GM23338 (cell line): ENCODE measurements at regions not wholly inside any gene's neighbourhood (a gene's known extent, or its start where the extent isn't known, plus 50 kb on each side); places are given as distances from the start of the nearest gene placed in this dataset.

Source experiments
- ATAC-seq: fragments of 200-7000 bp; cut with Tn5 transposase; 3 replicates; pipeline ENCODE4 v1.9.1; 2020
- DNase-seq: peaks from one replicate; pipeline ENCODE4 v3.0.0-alpha.2; 2015; ENCODE audit warnings: low spot score
- H2AFZ ChIP-seq: fragments of 200-600 bp; sonication (generic); 2 replicates; pipeline ENCODE4 v1.8.0; 2016; ENCODE audit warnings: antibody characterized with exemption, mild to moderate bottlenecking, moderate library complexity
- H3F3A ChIP-seq: fragments of 200-600 bp; sonication (generic); replicated peaks from 2 replicates; pipeline ENCODE4 v1.8.0; 2017; ENCODE audit warnings: antibody characterized with exemption, mixed run types, low read depth
- H3K27ac ChIP-seq: fragments of 200-600 bp; sonication (generic); 2 replicates; pipeline ENCODE4 v1.6.1; 2016; ENCODE audit warnings: low read depth
- H3K27me3 ChIP-seq: fragments of 200-600 bp; sonication (generic); 2 replicates; pipeline ENCODE4 v1.8.0; 2016; ENCODE audit warnings: mild to moderate bottlenecking, mixed run types, moderate library complexity; ENCODE audit not compliant: insufficient read depth
- H3K36me3 ChIP-seq: fragments of 200-600 bp; sonication (generic); 2 replicates; pipeline ENCODE4 v1.8.0; 2016; ENCODE audit warnings: mild to moderate bottlenecking; ENCODE audit not compliant: insufficient read depth
- H3K4me1 ChIP-seq: fragments of 200-600 bp; sonication (generic); 2 replicates; pipeline ENCODE4 v1.8.0; 2016; ENCODE audit warnings: mild to moderate bottlenecking, moderate library complexity; ENCODE audit not compliant: insufficient read depth
- H3K4me2 ChIP-seq: fragments of 200-600 bp; sonication (generic); 2 replicates; pipeline ENCODE4 v1.7.1; 2017; ENCODE audit warnings: mixed run types
- H3K4me3 ChIP-seq: fragments of 200-600 bp; sonication (generic); 2 replicates; pipeline ENCODE4 v1.6.1; 2016; ENCODE audit warnings: mixed run types
- H3K79me2 ChIP-seq: fragments of 200-600 bp; sonication (generic); replicated peaks from 2 replicates; pipeline ENCODE4 v1.8.0; 2017; ENCODE audit warnings: mild to moderate bottlenecking; ENCODE audit not compliant: insufficient read depth
- H3K9me2 ChIP-seq: fragments of 200-600 bp; sonication (generic); 2 replicates; pipeline ENCODE4 v1.8.0; 2017; ENCODE audit not compliant: insufficient read depth
- H4K20me1 ChIP-seq: fragments of 200-600 bp; sonication (generic); replicated peaks from 2 replicates; pipeline ENCODE4 v1.8.0; 2017; ENCODE audit warnings: mild to moderate bottlenecking; ENCODE audit not compliant: insufficient read depth
- H3K27ac Mint-ChIP-seq: 2 replicates; pipeline ENCODE4 v1.8.0; 2020; ENCODE audit warnings: inconsistent platforms, mild to moderate bottlenecking, moderate library complexity, mixed read lengths
- H3K27me3 Mint-ChIP-seq: 3 replicates; pipeline ENCODE4 v1.8.0; 2022; ENCODE audit warnings: low read depth, mild to moderate bottlenecking, moderate library complexity, mixed read lengths, inconsistent platforms; ENCODE audit not compliant: insufficient read depth, poor library complexity
- H3K36me3 Mint-ChIP-seq: 3 replicates; pipeline ENCODE4 v1.8.0; 2021; ENCODE audit warnings: low read depth, mild to moderate bottlenecking, inconsistent platforms, moderate library complexity, mixed read lengths
- H3K4me1 Mint-ChIP-seq: 3 replicates; pipeline ENCODE4 v1.8.0; 2020; ENCODE audit warnings: mild to moderate bottlenecking, inconsistent platforms, mixed read lengths
- H3K4me3 Mint-ChIP-seq: 3 replicates; pipeline ENCODE4 v1.8.0; 2021; ENCODE audit warnings: moderate library complexity, mild to moderate bottlenecking, inconsistent platforms, mixed read lengths
- H3K9me3 Mint-ChIP-seq: 3 replicates; pipeline ENCODE4 v1.8.0; 2020; ENCODE audit warnings: moderate library complexity, mild to moderate bottlenecking, inconsistent platforms, mixed read lengths
- CTCF ChIP-seq, 2 experiments: fragments of 200-600 bp in 1 of 2; sonication (generic) in 1 of 2; conservative IDR thresholded peaks; 2 replicates each; pipeline versions ENCODE4 v1.5.1 to v1.6.1; 2016 to 2017; ENCODE audit warnings: antibody characterized with exemption in 2 of 2, low read depth in 2 of 2, mild to moderate bottlenecking in 2 of 2, moderate library complexity in 1 of 2
- ETS1 ChIP-seq: IDR thresholded peaks from 2 replicates; pipeline ENCODE4 v1.6.1; 2016; ENCODE audit warnings: antibody characterized with exemption
- EZH2 ChIP-seq: fragments of 200-600 bp; sonication (generic); IDR thresholded peaks from one replicate; pipeline ENCODE4 v1.8.0; 2017; ENCODE audit warnings: antibody characterized with exemption, mild to moderate bottlenecking, low read depth; ENCODE audit not compliant: unreplicated experiment
- EZH2phosphoT487 ChIP-seq: fragments of 200-600 bp; sonication (generic); IDR thresholded peaks from one replicate; pipeline ENCODE4 v1.8.1; 2018; ENCODE audit warnings: antibody characterized with exemption; ENCODE audit not compliant: unreplicated experiment
- JUNB ChIP-seq: IDR thresholded peaks from one replicate; pipeline ENCODE4 v1.6.1; 2016; ENCODE audit warnings: antibody characterized with exemption; ENCODE audit not compliant: unreplicated experiment
- NANOG ChIP-seq: IDR thresholded peaks from 2 replicates; pipeline ENCODE4 v1.6.1; 2016; ENCODE audit warnings: antibody characterized with exemption, borderline replicate concordance
- POLR2AphosphoS5 ChIP-seq: IDR thresholded peaks from 2 replicates; pipeline ENCODE4 v1.6.1; 2016; ENCODE audit warnings: antibody characterized with exemption, low read depth
- REST ChIP-seq: IDR thresholded peaks from one replicate; pipeline ENCODE4 v1.6.1; 2018; ENCODE audit warnings: antibody characterized with exemption; ENCODE audit not compliant: unreplicated experiment
- STAT1 ChIP-seq: IDR thresholded peaks from one replicate; pipeline ENCODE4 v1.6.1; 2016; ENCODE audit warnings: antibody characterized with exemption; ENCODE audit not compliant: unreplicated experiment
- ZNF114 ChIP-seq: fragments of 250-450 bp; sonication (Bioruptor Pico); IDR thresholded peaks from 2 replicates; pipeline ENCODE4 v1.5.0; 2020; ENCODE audit warnings: mild to moderate bottlenecking, moderate library complexity
- ZNF331 ChIP-seq: fragments of 250-450 bp; sonication (Bioruptor Pico); IDR thresholded peaks from 2 replicates; pipeline ENCODE4 v1.5.0; 2020; ENCODE audit warnings: low read depth, mild to moderate bottlenecking, moderate library complexity
- ZNF462 ChIP-seq: fragments of 250-450 bp; sonication (Bioruptor Pico); IDR thresholded peaks from 2 replicates; pipeline ENCODE4 v1.5.0; 2020; ENCODE audit warnings: mild to moderate bottlenecking, moderate library complexity

GRCh38 chr2:22134421-22134820 is 1010.7 kb downstream of the TDRD15 start (continued):
- TF ChIP-seq ZNF462 (CRISPR knock-in tag) = no peak

GRCh38 chr2:22136446-22136845 is 1012.7 kb downstream of the TDRD15 start:
- H3K4me3 ChIP-seq = no peak overlapping the region
- ATAC-seq (no peak), DNase-seq (no peak)
- no peaks in the 10 kb centered on the region for H3K9me3 Mint-ChIP-seq
- H3K4me2 ChIP-seq = no peak overlapping the region
- H3K36me3 ChIP-seq = 0 out of 2 replicates have a peak, but pooled peaks cover 2% of the 10 kb centered on the region
- no peaks in the 10 kb centered on the region for H3K4me1 ChIP-seq
- H3K4me3 Mint-ChIP-seq = no peak overlapping the region
- H3K27me3 Mint-ChIP-seq = peaks cover 1% of the 10 kb centered on the region
- no peaks in the 10 kb centered on the region for H4K20me1 ChIP-seq
- no peaks in the 10 kb centered on the region for H3K79me2 ChIP-seq
- H3K36me3 Mint-ChIP-seq = no peaks in the 10 kb centered on the region
- H3K9me2 ChIP-seq = no peaks in the 10 kb centered on the region
- no peaks in the 10 kb centered on the region for H3F3A ChIP-seq
- no peaks in the 10 kb centered on the region for H3K27me3 ChIP-seq
- H3K27ac Mint-ChIP-seq = no peak overlapping the region
- no peak overlapping the region for H2AFZ ChIP-seq
- H3K4me1 Mint-ChIP-seq = peaks cover 4% of the 10 kb centered on the region; the same call in 2 of the 3 replicates
- no peak overlapping the region for H3K27ac ChIP-seq
- TF ChIP-seq ZNF331 (CRISPR knock-in tag) = no peak
- TF ChIP-seq ZNF114 (CRISPR knock-in tag) = no peak
- no peak for TF ChIP-seq ETS1
- no peak for TF ChIP-seq JUNB
- TF ChIP-seq NANOG = no peak
- TF ChIP-seq REST = no peak
- no peak for TF ChIP-seq STAT1
- TF ChIP-seq EZH2 = no peak
- TF ChIP-seq POLR2AphosphoS5 = no peak
- TF ChIP-seq EZH2phosphoT487 = no peak
- no peak for TF ChIP-seq CTCF (conservative IDR thresholded peaks at IDR 0.05; ENCODE audit: low read depth in 2 of 2)
